Lower leg skin (tissue), 3 donors: ENCODE measurements at regions not wholly inside any gene's neighbourhood (a gene's known extent, or its start where the extent isn't known, plus 50 kb on each side); places are given as distances from the start of the nearest gene placed in this dataset.

Source experiments
- CTCF ChIP-seq, 3 donors: fragments of 450-650 bp; IDR thresholded peaks; one replicate each; pipeline ENCODE4 v1.5.1; 2016; ENCODE audit warnings: antibody characterized with exemption in 3 of 3, mild to moderate bottlenecking in 3 of 3, moderate library complexity in 2 of 3
- POLR2A ChIP-seq, 2 donors: fragments of 450-650 bp; IDR thresholded peaks; one replicate each; pipeline ENCODE4 v1.6.1; 2016 to 2017; ENCODE audit warnings: antibody characterized with exemption in 2 of 2, mild to moderate bottlenecking in 1 of 2, moderate library complexity in 1 of 2

GRCh38 chr2:239462191-239462515 is 61.3 kb upstream of the HDAC4 start:
- no peak for TF ChIP-seq CTCF (IDR thresholded peaks at IDR 0.05)
- no peak for TF ChIP-seq POLR2A (IDR thresholded peaks at IDR 0.05)
